ENCODE measurements at regions not wholly inside any gene's neighbourhood (a gene's known extent, or its start where the extent isn't known, plus 50 kb on each side); places are given as distances from the start of the nearest gene placed in this dataset.
"Not testable (repeated sequence)": the region's sequence is repeated elsewhere in the genome, so short reads cannot be mapped to it uniquely, and the experiment has no call there.

GRCh38 chr4:124065936-124066335 is 646.6 kb downstream of the ANKRD50 start:
- ChIA-PET POLR2A (no interaction called here), CTCF (interaction anchor here (1.6 kb wide), 1 partner anchor 18 kb away, joined by 4 read pairs; no protein-coding TSS in a partner anchor)
- no peak for TF ChIP-seq CTCF (IDR thresholded peaks at IDR 0.05; ENCODE audit: control extremely low read depth, extremely low read depth, low read depth, missing control alignments)
- DNase-seq (ENCODE audit: extremely low spot score), result no peak

GRCh38 chr4:124066595-124066994 is 645.9 kb downstream of the ANKRD50 start:
- DNase-seq (ENCODE audit: extremely low spot score), result no peak
- TF ChIP-seq CTCF (IDR thresholded peaks at IDR 0.05; ENCODE audit: control extremely low read depth, extremely low read depth, low read depth, missing control alignments), result no peak
- CTCF ChIA-PET, result interaction anchor here (1.6 kb wide), 1 partner anchor 17 kb away, joined by 4 read pairs; no protein-coding TSS in a partner anchor
- POLR2A ChIA-PET, result no interaction called here

- no peak for TF ChIP-seq CTCF (IDR thresholded peaks at IDR 0.05; ENCODE audit: control extremely low read depth, extremely low read depth, low read depth, missing control alignments)
- POLR2A ChIA-PET, result no interaction called here
- no peak for DNase-seq (ENCODE audit: extremely low spot score)
- CTCF ChIA-PET, result interaction anchor here (1.6 kb wide), 1 partner anchor 17 kb away, joined by 4 read pairs; no protein-coding TSS in a partner anchor
These were observed 645.5 kb downstream of the ANKRD50 start for GRCh38 chr4:124067046-124067445.

- CTCF ChIA-PET, result no interaction called here
- TF ChIP-seq CTCF (IDR thresholded peaks at IDR 0.05; ENCODE audit: control extremely low read depth, extremely low read depth, low read depth, missing control alignments), result no peak
- no peak for DNase-seq (ENCODE audit: extremely low spot score)
- POLR2A ChIA-PET, result no interaction called here
These were observed 641.6 kb downstream of the ANKRD50 start for GRCh38 chr4:124070688-124071484.

- DNase-seq (ENCODE audit: extremely low spot score); POLR2A ChIA-PET; CTCF ChIA-PET: not testable (repeated sequence)
These were observed 637.3 kb downstream of the ANKRD50 start for GRCh38 chr4:124075276-124075675.

GRCh38 chr4:124079174-124079780 is 633.3 kb downstream of the ANKRD50 start:
- no peak for TF ChIP-seq CTCF (IDR thresholded peaks at IDR 0.05; ENCODE audit: control extremely low read depth, extremely low read depth, low read depth, missing control alignments)
- no peak for DNase-seq (ENCODE audit: extremely low spot score)
- CTCF ChIA-PET, result no interaction called here
- POLR2A ChIA-PET, result no interaction called here

- no peak for TF ChIP-seq CTCF (IDR thresholded peaks at IDR 0.05; ENCODE audit: control extremely low read depth, extremely low read depth, low read depth, missing control alignments)
- CTCF ChIA-PET, result interaction anchor here (1.1 to 1.5 kb wide), 2 partner anchors 13 to 17 kb away, joined by 3 to 4 read pairs; no protein-coding TSS in a partner anchor
- DNase-seq (ENCODE audit: extremely low spot score), result no peak
- POLR2A ChIA-PET, result no interaction called here
These were observed 628.8 kb downstream of the ANKRD50 start for GRCh38 chr4:124083711-124084110.
